HG03378 (cell line): ENCODE measurements at regions not wholly inside any gene's neighbourhood (a gene's known extent, or its start where the extent isn't known, plus 50 kb on each side); places are given as distances from the start of the nearest gene placed in this dataset.
"Not testable (repeated sequence)": the region's sequence is repeated elsewhere in the genome, so short reads cannot be mapped to it uniquely, and the experiment has no call there.

Experiments
- ATAC-seq: cut with Tn5 transposase; IDR thresholded peaks from one replicate; pipeline ENCODE4 v1.9.1; 2021; ENCODE audit warnings: mild to moderate bottlenecking, moderate library complexity; ENCODE audit not compliant: unreplicated experiment

DNA sequence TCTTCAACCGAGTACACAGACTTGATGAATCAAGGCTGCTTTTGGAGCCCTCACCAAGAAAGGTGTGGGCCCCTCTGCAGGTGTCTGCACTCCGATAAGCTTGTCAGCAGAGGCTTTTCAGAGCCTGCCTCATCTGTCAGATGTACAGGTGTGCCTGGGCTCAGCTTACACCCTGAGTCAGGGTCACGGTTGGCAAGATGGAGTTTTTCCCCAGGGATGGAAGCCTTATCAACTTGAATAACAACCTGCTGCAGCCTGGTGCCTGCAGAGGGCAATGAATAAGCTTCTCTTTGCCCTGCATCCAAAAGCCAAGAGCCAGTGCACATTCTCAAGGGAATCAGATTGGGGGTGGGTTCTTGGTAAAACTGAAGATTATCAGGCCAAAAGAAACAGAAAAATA lies 427.1 kb downstream of the CD83 start:
- ATAC-seq, result no peak

DNA sequence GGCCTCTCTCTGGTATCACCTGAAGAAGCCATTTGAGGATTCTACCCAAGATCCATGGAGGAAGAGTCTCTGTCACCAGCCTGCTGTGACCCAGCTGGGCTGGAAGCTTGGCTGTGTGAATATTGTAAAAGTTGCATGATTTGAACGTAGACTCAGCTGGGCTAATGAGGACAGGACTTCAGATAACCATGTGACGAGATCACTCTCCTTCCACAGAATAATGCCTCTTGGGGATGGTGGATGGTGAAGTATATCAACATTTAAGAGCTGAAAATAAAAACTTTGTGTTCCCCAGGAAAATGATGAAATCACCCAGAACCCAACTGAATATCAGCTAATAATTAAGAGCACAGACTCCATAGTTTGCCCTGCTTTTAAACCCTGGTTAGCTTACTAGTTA lies 427.9 kb downstream of the CD83 start:
- ATAC-seq, result no peak

DNA sequence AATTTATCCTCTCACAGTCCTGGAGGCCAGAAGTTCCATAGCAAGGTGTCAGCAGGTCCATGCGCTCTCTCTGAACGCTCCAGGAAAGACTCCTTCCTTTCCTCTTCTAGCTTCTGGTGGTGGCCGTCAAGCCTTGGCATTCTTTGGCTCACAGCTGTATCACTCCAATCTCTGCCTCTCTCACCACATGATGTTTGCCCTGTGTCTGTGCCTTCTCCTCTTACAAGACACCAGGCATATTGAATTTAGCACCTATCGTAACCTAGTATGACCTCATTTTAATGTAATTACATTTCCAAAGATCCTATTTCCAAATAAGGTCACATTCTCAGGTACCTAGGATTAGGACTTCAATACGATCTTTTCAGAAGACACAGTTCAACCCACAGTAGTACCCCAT lies 428.5 kb downstream of the CD83 start:
- ATAC-seq, result no peak

DNA sequence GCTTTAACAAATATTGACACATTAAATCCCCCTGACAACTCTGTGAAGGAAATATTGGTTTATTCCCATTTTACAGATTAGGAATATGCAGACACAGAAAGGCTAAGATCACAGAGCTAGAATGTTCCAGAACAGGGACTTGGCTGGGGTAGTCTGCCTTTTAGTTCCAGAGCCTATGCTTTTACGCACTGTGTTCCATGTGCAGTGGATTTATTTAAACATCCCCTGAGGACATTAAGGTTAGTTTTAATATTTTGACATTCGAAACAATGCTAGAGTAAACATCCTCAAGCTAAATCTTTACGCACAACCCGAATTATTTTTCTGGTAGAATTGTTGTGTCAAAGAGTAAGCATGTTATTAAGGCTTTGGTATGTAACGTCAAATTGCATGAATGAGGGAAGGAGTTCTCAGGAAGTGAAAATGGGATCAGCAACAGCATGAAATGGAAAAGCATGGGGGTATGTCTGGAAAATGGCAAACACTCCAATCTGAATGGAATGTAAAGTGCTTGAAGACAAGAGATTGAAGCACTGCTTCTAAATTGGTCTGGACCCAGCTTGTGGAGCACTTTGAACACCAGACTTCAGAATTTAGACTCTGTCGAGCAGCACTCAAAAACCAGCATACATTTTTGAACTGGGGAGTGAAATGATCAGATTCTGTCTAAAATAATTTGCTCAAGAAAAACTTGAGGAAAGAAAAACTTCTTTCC lies 429.9 kb downstream of the CD83 start:
- no peak for ATAC-seq

DNA sequence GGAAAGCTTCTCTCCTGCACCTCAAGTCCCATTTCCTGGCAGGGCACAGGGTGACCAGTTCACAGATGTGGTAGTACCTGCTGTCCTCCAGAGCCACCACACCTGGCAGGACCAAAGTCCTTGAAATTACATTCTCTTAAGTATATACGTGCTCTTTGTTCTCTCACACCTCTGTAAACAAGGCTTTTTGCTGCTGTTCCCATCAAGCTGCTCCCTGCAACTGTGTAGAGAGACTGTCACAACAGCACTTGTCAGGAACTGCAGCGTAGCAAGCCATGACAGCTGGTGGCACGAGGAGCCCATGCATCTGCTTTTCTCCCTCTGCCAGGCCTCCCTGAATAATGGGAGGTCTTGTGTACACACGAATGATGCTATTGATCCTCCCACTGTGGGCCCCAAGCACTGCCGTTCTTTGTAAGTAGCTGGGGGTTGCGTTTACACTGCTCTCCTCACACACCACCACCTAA lies 431.8 kb downstream of the CD83 start:
- no peak for ATAC-seq

DNA sequence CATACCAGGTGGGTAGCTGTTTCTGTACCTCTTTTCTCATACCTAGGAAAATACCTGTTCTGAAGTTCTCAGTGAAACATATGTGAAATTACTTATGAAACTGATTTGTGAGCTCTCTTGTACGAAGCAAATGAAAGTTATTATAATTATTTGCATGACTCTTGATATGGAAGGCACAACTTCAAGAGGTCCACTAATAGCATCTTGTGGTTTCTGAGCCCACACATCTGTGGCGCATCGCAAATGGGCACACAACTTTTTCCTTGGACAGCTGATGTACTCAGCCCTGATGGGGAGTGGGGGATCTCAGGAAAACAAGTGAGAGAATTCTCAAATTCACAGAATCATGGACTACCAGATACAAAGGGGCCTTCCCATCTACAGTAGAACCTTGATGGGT lies 432.3 kb downstream of the CD83 start:
- ATAC-seq, result no peak

DNA sequence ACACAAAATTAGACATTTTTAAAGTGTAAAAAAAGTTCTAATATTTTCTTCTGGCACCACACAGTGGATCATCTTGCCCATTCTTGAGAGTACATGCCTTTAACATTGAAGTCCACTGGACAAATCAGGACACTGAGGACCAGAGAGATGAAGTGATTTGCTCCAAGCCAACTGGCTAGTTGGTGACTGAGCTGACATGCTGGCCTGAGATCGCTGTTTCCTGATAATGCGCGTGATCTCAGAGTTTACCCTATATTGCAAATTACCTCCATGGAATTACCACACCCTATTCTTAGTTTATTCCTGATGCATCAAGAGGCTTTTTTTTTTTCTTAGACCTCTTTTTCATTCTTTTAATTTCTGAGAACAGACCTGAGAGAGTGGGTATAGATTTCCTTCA lies 432.8 kb downstream of the CD83 start:
- ATAC-seq, result no peak

DNA sequence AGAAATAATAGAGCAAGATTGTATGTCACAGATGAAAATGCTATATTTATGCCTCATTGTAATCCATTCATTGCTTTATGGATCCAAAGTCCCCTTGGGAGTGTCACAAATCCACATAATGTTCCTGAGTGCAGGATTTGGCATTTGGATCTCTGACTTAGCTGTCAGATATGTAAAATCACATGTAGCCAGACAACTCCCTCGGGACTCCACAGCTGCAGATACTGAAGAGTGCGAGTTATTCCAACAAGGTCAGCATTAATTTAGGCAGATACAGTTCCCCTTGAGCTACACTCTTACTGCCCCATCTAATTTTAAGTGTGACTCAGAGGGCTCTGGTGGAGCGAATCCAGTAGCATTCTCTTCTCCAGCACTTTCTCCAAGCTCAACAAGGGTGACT lies 433.2 kb downstream of the CD83 start:
- no peak for ATAC-seq

DNA sequence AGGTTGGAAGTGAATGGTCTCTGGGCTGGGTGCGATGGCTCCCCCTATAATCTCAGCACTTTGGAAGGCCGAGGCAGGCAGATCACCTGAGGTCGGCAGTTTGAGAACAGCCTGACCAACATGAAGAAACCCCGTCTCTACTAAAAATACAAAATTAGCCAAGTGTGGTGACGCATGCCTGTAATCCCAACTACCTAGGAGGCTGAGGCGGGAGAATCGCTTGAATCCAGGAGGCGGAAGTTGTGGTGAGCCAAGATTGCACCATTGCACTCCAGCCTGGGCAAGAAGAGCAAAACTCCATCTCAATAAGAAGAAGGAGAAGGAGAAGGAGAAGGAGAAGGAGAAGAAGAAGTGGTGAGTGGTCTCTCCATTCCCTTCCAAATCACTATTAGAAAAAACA lies 434.0 kb downstream of the CD83 start:
- ATAC-seq, result not testable (repeated sequence)

DNA sequence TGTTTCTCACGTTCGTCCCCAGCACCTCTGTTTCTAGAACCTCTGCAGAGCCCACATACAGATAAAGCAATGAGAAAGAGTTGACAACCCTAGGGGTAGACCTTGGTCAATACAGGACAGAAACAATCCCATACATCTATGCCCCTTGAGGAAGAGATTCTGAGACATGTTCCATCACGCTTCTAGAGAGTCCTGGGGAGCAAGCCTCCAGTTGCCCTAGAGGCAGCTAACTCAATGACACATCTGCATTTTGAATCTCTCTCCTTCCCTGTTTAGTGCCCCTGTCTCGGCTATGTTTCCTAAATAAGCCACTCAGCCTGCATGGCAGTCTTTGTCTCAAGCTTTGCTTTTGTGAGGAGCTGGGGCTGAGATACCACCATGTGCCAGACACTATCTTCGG lies 435.3 kb downstream of the CD83 start:
- ATAC-seq, result no peak

DNA sequence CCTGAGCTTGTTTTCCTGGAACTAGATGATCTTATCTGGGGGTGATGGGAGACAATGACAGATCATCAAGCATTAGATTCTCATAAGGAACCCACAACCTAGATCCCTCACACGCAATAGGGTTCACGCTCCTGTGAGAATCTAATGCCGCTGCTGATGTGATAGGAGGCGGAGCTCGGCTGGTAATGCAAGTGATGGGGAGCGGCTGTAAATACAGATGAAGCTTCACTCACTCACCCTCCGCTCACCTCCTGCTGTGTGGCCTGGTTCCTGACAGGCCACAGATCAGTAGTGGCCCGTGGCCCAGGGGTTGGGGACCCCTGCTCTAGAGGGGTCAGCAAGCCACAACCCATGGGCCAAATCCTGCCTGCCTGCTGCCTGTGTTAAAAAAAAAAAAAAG lies 435.9 kb downstream of the CD83 start:
- ATAC-seq, result no peak

DNA sequence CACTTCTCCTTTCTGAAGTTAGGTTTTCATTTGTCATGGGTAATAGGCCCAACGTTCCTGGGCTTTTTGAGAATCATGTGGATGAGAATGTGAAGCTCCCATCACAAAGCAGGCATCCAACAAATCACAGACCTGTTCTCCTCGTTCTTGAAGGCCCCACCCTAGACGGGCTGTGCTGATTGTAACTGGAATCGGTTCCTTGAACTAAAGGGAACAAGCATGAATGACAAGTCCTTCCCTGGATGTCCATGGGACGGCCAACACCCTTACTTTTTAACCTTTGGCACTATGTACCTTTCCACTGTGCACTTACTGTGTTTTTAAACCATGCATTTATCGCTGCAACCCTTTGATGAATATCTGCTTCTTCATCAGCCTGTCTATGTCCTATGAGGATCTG lies 438.2 kb downstream of the CD83 start:
- no peak for ATAC-seq

DNA sequence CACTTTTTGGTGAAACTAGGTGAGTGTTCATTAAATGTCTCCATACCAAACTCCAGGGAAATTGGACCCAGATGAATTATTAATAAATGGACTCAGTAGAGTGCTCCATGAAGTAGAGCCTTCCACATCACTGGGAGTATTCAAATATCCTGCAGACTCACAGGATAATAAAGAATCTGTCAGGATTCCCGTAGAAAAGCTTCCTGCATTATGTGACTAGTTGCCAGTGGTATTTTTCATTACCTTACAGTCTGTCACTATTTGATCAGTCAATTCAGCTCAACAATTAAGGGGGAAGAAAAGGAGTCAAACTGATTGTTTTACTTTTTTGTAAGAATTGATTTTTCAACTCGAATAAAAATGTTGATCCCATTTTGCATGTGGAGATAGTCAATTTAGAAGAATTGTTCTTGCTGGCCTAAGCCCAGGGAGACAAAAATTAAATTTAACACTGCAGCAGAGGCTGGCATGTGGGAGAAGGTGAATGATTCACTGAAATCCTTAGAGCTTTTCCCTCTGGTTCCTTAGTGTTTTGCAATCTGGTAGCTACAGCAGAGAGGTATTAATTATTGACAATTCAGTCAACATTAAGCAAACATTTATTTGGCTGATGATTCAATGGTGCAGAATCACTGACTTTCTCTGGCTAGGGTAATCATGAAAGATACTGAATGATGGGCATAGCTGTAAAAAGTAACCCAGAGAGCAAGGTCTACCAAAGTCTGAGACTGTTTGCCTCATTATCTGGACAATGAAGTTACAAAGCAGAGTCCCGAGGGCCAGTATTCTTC lies 442.4 kb downstream of the CD83 start:
- ATAC-seq, result no peak

DNA sequence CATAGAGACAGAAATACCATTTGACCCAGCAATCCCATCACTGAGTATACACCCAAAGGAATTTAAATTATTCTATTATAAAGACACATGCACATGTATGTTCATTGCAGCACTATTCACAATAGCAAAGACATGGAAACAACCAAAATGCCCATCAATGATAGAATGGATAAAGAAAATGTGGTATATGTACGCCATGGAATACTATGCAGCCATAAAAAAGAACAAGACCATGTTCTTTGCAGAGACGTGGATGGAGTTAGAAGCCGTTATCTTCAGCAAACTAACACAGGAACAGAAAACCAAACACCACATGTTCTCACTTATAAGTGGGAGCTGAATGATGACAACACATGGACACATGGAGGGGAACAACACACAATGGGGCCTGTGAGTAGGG lies 444.0 kb downstream of the CD83 start:
- ATAC-seq, result not testable (repeated sequence)

DNA sequence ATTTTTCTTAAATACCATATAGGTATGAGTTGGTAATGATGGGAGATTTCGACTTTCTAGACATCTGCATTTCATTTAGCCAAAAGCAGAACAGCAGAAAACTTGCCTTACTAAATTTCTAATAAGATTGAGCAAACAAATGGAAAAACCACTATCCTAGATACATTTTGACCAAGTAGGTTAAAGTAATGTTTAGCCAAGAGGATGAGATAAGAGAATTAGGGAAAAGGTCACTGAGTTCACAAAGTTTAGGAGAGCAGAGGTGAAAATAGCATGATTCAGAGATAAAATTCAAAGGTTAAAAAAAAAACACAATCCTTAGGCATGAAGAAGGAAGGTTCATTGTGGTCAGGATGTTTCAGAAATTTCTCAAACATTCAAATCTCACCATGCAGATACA lies 450.3 kb downstream of the CD83 start:
- ATAC-seq, result no peak

DNA sequence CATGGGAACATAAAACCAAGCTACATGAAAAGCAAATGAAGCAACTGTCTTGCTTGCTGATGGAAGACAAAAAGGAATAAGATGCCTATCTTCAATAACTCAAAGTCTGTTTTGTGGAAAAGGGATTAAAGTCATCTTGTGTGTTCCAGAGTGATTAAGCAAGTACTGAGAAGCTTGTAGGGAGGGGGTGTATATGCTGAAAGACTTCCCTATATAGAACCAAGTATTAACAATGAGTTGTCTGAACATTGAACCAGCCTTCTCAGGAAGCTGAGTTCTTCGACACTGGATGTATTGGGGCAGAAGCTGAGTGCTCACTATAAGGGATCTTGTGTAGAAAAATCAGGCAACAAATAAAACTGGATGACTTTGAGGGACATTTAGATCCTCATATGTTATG lies 451.8 kb downstream of the CD83 start:
- ATAC-seq, result no peak

DNA sequence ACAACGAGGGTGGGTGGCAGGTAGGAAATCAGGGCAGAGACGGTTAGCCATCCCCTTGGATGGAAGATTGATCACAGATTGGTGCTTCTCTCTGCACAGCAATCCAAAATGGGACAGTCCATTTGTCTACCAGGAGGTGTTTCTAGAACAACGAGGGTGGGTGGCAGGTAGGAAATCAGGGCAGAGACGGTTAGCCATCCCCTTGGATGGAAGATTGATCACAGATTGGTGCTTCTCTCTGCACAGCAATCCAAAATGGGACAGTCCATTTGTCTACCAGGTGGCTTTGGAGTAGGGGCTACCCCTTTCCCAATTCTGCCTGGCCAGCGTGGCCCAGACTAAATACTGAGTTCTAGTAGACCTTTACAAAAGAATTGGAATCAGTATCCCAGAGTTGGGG lies 452.3 kb downstream of the CD83 start:
- ATAC-seq, result not testable (repeated sequence)

DNA sequence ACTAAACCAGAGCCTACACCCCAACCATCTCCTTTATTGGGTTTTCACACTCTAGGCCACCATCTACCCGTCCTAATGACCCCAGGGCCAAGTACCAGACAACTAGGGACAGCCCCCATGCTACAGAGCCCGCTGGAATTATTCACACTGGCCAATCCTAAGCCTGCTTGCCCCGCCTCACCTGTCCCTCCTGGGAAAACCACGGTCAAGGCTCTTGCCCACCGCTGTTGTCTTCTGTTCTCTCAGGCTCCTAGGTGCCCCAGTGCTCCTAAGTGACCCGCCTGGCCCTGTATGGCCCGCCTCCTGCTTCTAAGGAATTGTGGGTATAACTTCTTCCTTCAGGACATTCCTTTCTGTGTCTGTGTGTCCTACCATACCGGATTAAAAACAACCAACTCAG lies 453.4 kb downstream of the CD83 start:
- ATAC-seq, result no peak

DNA sequence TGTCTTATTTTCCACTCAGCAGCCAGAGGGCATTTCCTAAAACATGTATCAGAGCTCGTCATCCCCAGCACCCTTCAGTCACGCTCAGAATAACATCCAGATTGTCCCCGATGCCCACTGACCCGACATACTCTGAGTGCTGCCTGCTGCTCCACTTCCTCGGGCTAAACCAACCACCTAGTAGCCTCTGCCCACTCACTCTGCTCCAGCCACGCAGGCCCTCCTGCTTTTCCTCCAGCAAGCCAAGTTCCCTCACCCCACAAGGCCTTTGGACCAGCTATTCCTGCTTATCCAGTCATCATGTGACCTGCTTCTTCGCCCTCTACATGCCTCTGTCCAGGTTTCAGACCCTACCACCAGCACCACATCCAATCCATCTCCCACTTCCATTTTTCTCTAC lies 454.2 kb downstream of the CD83 start:
- no peak for ATAC-seq

DNA sequence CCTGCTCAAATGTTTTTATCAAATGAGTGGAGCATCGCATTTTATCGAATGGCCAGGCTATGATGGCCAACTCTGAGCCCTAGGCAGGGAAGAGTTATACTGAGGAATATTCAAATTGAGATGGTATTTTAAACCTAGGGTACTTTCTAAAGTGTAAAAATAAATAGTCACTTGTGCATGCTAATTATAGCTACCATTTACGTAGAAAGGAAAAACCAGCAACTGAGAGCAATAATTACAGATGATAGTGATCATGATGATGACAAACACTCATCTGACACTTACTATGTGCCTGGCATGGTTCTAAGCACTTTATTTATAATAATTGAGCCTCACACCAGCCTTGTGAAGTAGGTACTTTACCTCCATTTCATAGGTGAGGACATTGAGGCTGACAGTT lies 455.7 kb downstream of the CD83 start:
- no peak for ATAC-seq

DNA sequence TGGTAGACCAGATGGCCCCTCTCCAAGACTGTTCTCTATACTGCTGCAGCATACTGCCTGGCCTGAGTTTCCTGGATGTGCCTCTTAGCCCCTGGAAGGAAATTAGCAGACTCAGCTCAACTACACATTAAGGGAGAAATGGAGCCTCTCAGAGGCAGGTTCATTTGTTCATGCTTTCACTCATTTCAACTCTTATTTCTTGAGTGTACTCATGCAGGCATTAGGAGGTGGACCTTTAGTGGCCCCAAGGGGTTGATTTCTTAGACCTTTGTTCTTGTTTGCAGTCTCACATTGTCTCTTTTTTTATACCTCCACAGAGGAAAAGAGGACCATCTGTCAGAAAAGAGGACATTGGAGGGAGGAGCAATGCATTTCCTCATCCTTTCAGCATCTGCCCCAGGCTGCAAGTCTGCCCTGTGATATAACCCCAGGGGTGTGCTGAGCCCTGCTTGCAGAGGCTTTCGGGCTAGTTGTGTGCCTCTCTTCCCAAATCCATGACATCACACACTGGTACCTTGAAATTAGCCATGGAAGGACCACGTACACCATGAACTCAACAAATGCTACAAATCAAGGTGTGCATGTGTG lies 456.2 kb downstream of the CD83 start:
- no peak for ATAC-seq

DNA sequence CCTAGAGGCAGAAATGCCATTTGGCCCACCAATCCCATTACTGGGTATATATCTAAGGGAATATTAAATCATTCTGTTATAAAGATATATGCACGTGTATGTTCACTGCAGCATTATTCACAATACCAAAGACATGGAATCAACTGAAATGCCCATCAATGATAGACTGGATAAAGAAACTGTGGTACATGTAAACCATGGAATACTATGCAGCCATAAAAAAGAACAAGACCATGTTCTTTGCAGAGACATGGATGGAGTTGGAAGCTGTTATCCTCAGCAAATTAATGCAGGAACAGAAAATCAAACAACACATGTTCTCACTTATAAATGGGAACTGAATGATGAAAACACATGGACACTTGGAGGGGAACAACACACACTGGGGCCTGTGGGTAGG lies 458.4 kb downstream of the CD83 start:
- ATAC-seq, result no peak
